ENCODE measurements at regions not wholly inside any gene's neighbourhood (a gene's known extent, or its start where the extent isn't known, plus 50 kb on each side); places are given as distances from the start of the nearest gene placed in this dataset.

- no TSS peak for BruUV-seq (replicated peaks)
- Histone ChIP-seq H3K4me2 (ENCODE audit: low read length) (peak overlapping the region; percentile 37), H4K20me1 (ENCODE audit: insufficient read depth, low read length) (no peaks in the 10 kb centered on the region), H3K9me3 (ENCODE audit: low read length) (no peaks in the 10 kb centered on the region), H3K9me2 (ENCODE audit: insufficient read depth, low read length) (no peaks in the 10 kb centered on the region), H3K27ac (ENCODE audit: low read depth, low read length, poor library complexity, severe bottlenecking) (no peak overlapping the region), H3K36me3 (ENCODE audit: insufficient read depth, low read length) (no peaks in the 10 kb centered on the region), H3K79me2 (ENCODE audit: insufficient read depth, low read depth, low read length) (no peaks in the 10 kb centered on the region), H2AFZ (ENCODE audit: low read length) (no peak overlapping the region), H3K4me1 (ENCODE audit: insufficient read depth, low read length, poor library complexity, severe bottlenecking) (peaks cover 9% of the 10 kb centered on the region), H3K4me3 (ENCODE audit: low read depth, low read length, poor library complexity, severe bottlenecking) (no peak overlapping the region)
- CTCF ChIA-PET (ENCODE audit: unreplicated experiment): no interaction called here
- POLR2A ChIA-PET: no interaction called here
- TF ChIP-seq CTCF (conservative IDR thresholded peaks at IDR 0.05; ENCODE audit: low read length) (no peak), EZH2phosphoT487 (IDR thresholded peaks at IDR 0.05; ENCODE audit: borderline replicate concordance, low read depth, low read length) (no peak)
- intact Hi-C loops (cut with micrococcal nuclease; ENCODE audit: unreplicated experiment): no loop called here
- no peak for DNase-seq (ENCODE audit: low spot score)
These were observed 146.1 kb downstream of the EDN1 start for GRCh38 chr6:12436224-12436623.

- TF ChIP-seq CTCF (conservative IDR thresholded peaks at IDR 0.05; ENCODE audit: low read length): no peak
- TF ChIP-seq EZH2phosphoT487 (IDR thresholded peaks at IDR 0.05; ENCODE audit: borderline replicate concordance, low read depth, low read length): no peak
- no peaks in the 10 kb centered on the region for H3K9me2 ChIP-seq (ENCODE audit: insufficient read depth, low read length)
- H3K79me2 ChIP-seq (ENCODE audit: insufficient read depth, low read depth, low read length): no peaks in the 10 kb centered on the region
- no peaks in the 10 kb centered on the region for H4K20me1 ChIP-seq (ENCODE audit: insufficient read depth, low read length)
- H3K27ac ChIP-seq (ENCODE audit: low read depth, low read length, poor library complexity, severe bottlenecking): no peak overlapping the region
- H3K4me3 ChIP-seq (ENCODE audit: low read depth, low read length, poor library complexity, severe bottlenecking): no peak overlapping the region
- H3K4me1 ChIP-seq (ENCODE audit: insufficient read depth, low read length, poor library complexity, severe bottlenecking): peaks cover 9% of the 10 kb centered on the region
- H3K36me3 ChIP-seq (ENCODE audit: insufficient read depth, low read length): no peaks in the 10 kb centered on the region
- H3K9me3 ChIP-seq (ENCODE audit: low read length): no peaks in the 10 kb centered on the region
- no peak overlapping the region for H2AFZ ChIP-seq (ENCODE audit: low read length)
- ChIA-PET CTCF (ENCODE audit: unreplicated experiment) (no interaction called here), POLR2A (no interaction called here)
- intact Hi-C loops (cut with micrococcal nuclease; ENCODE audit: unreplicated experiment): no loop called here
- no peak for DNase-seq (ENCODE audit: low spot score)
- no peak overlapping the region for H3K4me2 ChIP-seq (ENCODE audit: low read length)
- BruUV-seq (replicated peaks): no TSS peak
These were observed 146.5 kb downstream of the EDN1 start for GRCh38 chr6:12436683-12437082.

GRCh38 chr6:12439296-12439695 is 149.1 kb downstream of the EDN1 start:
- Histone ChIP-seq H3K9me2 (ENCODE audit: insufficient read depth, low read length) (no peaks in the 10 kb centered on the region), H3K79me2 (ENCODE audit: insufficient read depth, low read depth, low read length) (no peaks in the 10 kb centered on the region), H3K36me3 (ENCODE audit: insufficient read depth, low read length) (no peaks in the 10 kb centered on the region), H3K4me2 (ENCODE audit: low read length) (no peak overlapping the region), H3K4me3 (ENCODE audit: low read depth, low read length, poor library complexity, severe bottlenecking) (no peak overlapping the region), H2AFZ (ENCODE audit: low read length) (no peak overlapping the region), H3K27ac (ENCODE audit: low read depth, low read length, poor library complexity, severe bottlenecking) (no peak overlapping the region), H3K4me1 (ENCODE audit: insufficient read depth, low read length, poor library complexity, severe bottlenecking) (peaks cover 9% of the 10 kb centered on the region), H3K9me3 (ENCODE audit: low read length) (no peaks in the 10 kb centered on the region), H4K20me1 (ENCODE audit: insufficient read depth, low read length) (no peaks in the 10 kb centered on the region)
- DNase-seq (ENCODE audit: low spot score): no peak
- TF ChIP-seq EZH2phosphoT487 (IDR thresholded peaks at IDR 0.05; ENCODE audit: borderline replicate concordance, low read depth, low read length) (no peak), CTCF (conservative IDR thresholded peaks at IDR 0.05; ENCODE audit: low read length) (no peak)
- CTCF ChIA-PET (ENCODE audit: unreplicated experiment): no interaction called here
- POLR2A ChIA-PET: no interaction called here
- no TSS peak for BruUV-seq (replicated peaks)
- intact Hi-C loops (cut with micrococcal nuclease; ENCODE audit: unreplicated experiment): no loop called here

Measured in OCI-LY7 (cell line).